ENCODE measurements at regions not wholly inside any gene's neighbourhood (a gene's known extent, or its start where the extent isn't known, plus 50 kb on each side); places are given as distances from the start of the nearest gene placed in this dataset.

DNA sequence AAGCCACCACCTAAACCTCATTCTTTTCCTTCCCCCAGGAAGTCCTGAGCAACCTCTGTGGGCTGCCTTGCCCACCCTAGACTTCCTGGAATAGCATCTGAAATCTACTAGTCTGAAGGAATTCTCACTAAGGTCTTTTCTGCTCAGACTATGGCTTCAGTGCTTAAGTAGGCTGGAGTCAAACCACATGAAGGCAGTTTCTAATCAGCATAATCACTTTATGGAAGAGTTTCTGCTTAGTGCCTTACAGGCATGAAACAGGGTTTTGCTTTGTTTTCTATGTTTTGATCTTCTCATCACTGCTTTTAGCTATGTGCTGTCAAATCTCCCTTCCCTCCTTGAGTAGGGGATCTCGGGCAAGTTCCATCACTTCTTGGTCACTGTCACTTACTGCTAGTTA lies 117.7 kb downstream of the WT1 start:
- DNase-seq, result no peak

DNA sequence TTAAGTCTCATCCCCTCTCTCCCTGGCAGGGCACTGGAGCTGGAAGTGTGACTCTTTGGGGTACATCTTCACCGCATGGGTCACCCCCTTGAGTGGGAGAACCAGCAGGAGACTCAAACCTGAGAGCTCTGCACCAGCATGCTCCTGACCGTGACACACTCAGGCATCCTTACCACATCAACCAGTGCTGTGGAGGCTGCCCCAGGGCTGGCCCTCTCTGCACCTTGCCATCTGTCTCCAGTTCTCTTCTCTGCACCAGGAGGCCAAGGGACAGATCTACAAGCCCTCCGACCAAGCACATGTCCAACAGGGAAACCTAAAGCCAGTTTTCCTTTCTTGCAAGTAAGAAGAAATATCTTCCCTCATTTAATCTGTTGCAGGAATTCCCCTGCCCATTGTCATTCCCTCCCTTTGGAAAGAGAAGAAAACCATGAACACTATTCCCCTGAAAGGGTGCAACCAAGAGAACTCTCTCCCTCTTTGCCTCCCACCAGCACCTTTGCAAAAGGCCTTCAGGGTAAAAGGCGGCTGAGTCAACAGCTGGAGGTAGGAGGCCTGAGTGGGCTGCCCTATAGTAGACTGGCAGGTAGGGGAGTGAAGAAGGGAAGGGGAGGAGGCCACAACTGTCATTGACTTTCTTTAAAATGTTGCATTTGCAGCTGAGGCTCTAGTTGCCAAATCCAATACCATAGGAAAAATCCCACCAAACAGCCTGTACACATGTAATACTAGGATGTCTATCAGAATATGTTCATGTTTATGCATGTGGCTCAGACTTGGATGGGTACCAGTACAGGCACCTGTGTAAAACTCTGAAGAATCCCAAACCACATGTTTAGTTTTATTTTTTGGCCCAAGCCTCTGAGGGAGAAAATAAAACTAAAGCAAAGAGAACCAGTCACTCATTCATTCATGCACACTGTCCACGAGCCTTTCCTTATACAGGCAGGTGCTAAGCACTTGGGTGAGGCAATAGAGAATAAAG lies 117.0 kb downstream of the WT1 start:
- no peak for DNase-seq

DNA sequence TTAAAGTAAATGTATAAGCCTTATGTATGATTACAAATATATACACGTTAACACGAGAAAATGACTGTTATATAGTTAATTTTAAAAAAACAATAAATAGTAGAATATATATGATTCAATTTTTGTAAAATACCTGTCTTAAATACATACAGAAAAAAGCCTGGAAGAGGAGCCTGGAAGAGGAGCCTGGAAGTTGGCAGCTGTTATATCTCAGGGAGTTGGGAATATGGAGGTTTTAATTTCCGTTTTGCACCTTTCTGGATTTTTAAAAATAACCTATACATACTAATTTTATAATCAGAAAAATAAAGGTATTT lies 111.6 kb downstream of the WT1 start:
- no peak for DNase-seq

GRCh38 chr11:32325187-32325586 lies 110.2 kb downstream of the WT1 start:
- no peak for DNase-seq

DNA sequence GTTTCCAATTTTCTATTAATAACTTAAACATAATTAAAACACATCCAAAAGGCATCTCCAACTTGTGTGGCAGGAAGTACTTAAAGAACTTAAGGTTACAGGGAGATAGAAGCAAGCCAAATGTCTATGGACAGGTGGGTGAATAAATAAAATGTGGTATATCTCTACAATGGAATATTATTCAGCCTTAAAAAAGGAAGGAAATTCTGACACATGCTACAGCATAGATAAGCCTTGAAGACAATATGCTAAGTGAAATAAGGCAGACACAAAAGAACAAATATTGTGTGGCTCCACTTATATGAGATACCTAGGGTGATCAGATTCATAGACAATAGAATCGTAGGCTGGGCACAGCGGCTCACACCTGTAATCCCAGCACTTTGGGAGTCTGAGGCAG lies 109.6 kb downstream of the WT1 start:
- no peak for DNase-seq

DNA sequence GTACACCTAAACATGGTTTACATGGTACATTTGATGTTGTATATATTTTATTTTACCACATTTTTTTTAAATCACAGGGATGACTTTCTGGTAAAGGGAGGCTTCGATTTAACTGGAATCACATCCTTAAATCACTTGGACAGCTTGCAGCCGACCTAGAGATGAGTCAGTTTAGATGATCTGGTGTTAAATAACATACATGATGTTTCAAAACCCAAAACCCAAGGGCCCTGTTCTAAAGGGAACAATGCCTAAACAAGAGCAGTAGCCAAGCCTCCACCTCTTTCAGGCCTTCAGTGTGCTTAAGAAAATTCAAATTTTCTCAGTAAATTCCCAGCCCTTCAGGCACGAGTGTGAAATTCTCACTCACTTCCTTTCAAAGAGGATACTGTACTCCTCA lies 108.8 kb downstream of the WT1 start:
- no peak for DNase-seq

DNA sequence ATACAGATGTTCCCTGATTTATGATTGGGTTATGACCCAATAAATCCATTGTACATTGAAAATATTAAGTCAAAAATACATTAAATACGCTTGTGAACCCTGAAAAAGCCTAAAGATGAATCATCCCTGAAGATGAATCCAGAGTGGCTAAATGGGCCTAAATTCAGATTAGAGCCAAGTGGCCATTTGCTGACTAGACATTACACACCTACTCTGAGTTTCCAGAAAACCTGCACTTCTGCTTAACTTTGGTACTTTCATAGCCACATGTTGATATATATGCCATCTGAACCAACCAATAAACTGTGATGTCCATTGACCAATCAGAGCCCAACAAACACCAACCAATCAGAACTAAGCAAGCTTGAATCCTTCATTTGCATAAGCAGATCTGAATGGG lies 106.9 kb downstream of the WT1 start:
- DNase-seq, result no peak

DNA sequence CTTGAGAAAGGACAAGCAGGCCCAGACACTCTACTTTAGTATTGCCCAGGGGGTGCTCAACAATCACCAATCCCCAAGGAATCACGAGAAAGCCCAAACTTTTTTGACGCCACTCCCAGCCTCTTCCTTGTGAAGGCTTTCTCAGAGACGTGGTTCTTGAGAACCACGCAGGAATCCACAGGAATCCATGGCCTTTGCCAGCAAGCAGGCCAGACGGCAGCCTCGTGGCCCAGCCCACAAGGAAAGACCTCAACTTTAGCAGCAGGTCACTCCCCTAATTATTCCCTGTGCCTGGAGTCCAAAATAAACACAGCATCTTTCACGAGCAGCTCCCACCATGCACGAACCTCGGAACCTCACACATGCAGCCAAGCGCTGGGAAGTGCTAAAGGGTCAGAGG lies 104.2 kb downstream of the WT1 start:
- DNase-seq, result no peak

- DNase-seq, result no peak
These were observed 103.5 kb downstream of the WT1 start for GRCh38 chr11:32331792-32332191.

GRCh38 chr11:32332990-32333319 lies 102.4 kb downstream of the WT1 start:
- no peak for DNase-seq

GRCh38 chr11:32333320-32333991 lies 101.9 kb downstream of the WT1 start:
- DNase-seq, result no peak

DNA sequence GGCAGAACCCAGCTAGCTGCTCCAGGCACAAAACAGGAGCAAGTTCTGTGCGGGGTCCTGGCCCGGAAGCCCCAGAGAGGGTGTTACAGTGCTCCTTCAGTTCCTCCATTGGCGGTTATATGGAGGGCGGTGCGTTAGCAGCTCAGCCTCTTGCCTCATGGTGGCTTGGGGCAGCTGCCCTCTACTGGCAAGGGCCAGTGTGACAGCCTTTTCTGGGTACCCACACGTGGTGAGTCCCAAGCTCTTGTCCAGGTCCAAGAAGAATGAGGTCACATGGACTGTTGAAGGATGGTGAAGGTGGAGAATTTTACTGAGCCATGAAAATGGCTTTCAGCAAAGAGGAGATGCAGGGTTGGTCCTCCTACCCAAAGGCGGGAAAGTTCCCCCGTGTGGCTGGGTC lies 100.5 kb downstream of the WT1 start:
- no peak for DNase-seq
